WERI-Rb-1 (cell line): ENCODE measurements at regions not wholly inside any gene's neighbourhood (a gene's known extent, or its start where the extent isn't known, plus 50 kb on each side); places are given as distances from the start of the nearest gene placed in this dataset.

ENCODE experiments used
- DNase-seq: peaks from one replicate; pipeline ENCODE4 v3.0.0-alpha.2; 2020
- H3K27ac ChIP-seq: fragments of 250-450 bp; sonication (Bioruptor Pico); 2 replicates; pipeline ENCODE4 v1.5.1; 2020; ENCODE audit warnings: mild to moderate bottlenecking, moderate library complexity
- H3K27me3 ChIP-seq: fragments of 250-450 bp; sonication (Bioruptor Pico); 2 replicates; pipeline ENCODE4 v1.5.1; 2021; ENCODE audit warnings: mild to moderate bottlenecking, low read depth, moderate library complexity; ENCODE audit not compliant: insufficient read depth, severe bottlenecking
- H3K36me3 ChIP-seq: fragments of 250-450 bp; sonication (Bioruptor Pico); 2 replicates; pipeline ENCODE4 v1.5.1; 2020; ENCODE audit warnings: mild to moderate bottlenecking, moderate library complexity
- H3K4me3 ChIP-seq: 2 replicates; pipeline ENCODE4 v1.5.1; 2011; ENCODE audit warnings: low read depth, mild to moderate bottlenecking, control low read depth, low read length
- H3K9me3 ChIP-seq: fragments of 250-450 bp; sonication (Bioruptor Pico); 2 replicates; pipeline ENCODE4 v1.5.1; 2021; ENCODE audit warnings: mild to moderate bottlenecking, moderate library complexity; ENCODE audit not compliant: severe bottlenecking
- TF ChIP-seq, protein P1 (sequence below): IDR thresholded peaks from 2 replicates; pipeline ENCODE4 v1.5.1; 2011; ENCODE audit warnings: low read depth, mild to moderate bottlenecking, control low read depth, inconsistent platforms, low read length

DNA sequence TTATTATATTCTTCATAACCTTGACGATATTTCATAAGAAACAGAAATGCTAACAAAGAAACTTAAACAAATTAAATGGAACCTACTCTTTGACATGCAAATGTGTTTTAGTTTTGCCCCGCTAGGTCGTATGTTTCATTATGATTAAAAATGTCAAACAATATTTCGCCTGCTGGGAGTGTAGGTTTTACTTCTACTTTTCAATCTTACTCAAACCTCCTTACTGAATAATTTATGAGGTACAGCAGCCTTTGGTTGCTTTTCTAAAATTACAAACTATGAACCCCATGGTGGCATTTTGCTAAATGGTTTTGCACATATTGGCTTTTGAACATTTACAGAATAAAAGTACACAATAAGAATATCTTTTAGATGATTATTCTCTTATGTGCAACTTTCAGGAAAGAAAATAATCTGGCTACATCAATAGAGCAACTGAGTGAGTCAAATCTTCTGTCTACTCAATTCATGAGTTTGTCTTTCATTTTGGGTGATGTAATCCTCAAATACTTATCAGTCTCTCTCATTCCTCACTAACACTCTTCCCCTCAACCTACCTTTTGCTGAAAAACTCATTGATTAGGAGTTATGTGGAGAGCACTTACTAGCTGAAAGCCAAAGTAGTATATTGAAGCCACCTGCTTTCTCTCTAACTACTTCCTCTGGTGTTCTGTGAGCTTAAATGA is 1226.4 kb downstream of the XPNPEP1 start:
- H3K27ac ChIP-seq = no peak overlapping the region
- TF ChIP-seq, protein P1, sequence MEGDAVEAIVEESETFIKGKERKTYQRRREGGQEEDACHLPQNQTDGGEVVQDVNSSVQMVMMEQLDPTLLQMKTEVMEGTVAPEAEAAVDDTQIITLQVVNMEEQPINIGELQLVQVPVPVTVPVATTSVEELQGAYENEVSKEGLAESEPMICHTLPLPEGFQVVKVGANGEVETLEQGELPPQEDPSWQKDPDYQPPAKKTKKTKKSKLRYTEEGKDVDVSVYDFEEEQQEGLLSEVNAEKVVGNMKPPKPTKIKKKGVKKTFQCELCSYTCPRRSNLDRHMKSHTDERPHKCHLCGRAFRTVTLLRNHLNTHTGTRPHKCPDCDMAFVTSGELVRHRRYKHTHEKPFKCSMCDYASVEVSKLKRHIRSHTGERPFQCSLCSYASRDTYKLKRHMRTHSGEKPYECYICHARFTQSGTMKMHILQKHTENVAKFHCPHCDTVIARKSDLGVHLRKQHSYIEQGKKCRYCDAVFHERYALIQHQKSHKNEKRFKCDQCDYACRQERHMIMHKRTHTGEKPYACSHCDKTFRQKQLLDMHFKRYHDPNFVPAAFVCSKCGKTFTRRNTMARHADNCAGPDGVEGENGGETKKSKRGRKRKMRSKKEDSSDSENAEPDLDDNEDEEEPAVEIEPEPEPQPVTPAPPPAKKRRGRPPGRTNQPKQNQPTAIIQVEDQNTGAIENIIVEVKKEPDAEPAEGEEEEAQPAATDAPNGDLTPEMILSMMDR = no peak
- no peak for DNase-seq
- H3K9me3 ChIP-seq = no peaks in the 10 kb centered on the region
- H3K4me3 ChIP-seq = no peak overlapping the region
- H3K27me3 ChIP-seq = no peaks in the 10 kb centered on the region
- no peaks in the 10 kb centered on the region for H3K36me3 ChIP-seq

DNA sequence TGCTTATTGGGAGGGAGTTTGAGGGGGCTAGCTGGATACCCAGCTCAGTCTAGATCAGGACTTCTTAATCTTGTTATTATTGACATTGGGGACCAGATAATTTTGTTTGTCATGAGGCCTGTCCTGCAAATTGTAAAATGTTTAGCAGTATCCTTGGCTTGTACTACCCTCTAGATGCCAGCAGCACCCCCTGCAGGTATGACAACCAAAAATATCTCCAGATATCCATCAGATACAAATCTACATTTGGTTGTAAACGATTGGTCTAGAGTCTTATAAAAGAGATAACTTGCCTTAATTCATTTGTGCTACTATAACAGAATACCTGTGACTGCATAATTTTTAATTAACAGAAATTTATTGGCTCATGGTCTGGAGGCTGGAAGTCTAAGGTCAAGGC is 1232.2 kb downstream of the XPNPEP1 start:
- Histone ChIP-seq H3K27ac (no peak overlapping the region), H3K27me3 (no peaks in the 10 kb centered on the region), H3K9me3 (no peaks in the 10 kb centered on the region), H3K36me3 (no peaks in the 10 kb centered on the region), H3K4me3 (no peak overlapping the region)
- DNase-seq = no peak
- TF ChIP-seq, protein P1 = 0 out of 2 replicates have a peak, but pooled peaks have one; percentile 7

DNA sequence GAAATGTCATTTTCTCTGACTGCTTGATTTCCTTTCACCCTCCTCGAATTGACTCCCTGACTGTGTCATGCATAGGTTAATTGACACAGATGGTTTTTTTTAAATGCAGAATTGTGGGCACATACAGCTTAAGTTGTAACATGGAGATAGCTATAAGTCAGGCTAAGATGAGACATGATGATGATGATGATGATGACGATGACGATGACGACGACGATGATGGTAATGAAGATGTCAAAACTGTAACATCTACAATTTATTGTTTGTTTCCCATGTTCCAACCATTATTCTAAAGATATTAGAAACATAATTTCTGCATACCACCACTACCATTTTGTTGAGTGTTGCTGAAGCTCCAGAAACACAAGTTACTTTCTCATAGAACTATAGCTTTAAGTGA is 1232.8 kb downstream of the XPNPEP1 start:
- Histone ChIP-seq H3K4me3 (no peak overlapping the region), H3K9me3 (no peaks in the 10 kb centered on the region), H3K27me3 (no peaks in the 10 kb centered on the region), H3K36me3 (no peaks in the 10 kb centered on the region), H3K27ac (no peak overlapping the region)
- DNase-seq = no peak
- TF ChIP-seq, protein P1 = no peak

DNA sequence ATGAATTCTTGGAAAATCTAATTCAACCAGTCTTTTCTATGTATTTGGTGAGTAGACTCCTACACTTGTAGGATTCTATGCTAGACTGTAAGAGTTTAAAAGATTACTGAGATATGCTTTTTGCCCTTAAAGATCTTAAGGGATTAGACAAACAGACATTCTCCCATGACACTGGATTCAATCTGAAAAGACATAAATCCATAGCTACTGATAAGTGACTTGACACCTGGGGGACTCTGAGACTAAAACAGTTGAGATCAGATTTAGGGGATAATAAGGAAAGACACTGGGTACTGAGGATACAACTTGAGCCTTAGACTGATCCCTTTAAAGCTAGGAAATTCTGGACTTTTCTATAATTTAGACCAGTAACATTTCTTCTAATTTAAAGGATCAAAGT is 1233.4 kb downstream of the XPNPEP1 start:
- H3K4me3 ChIP-seq = no peak overlapping the region
- no peaks in the 10 kb centered on the region for H3K27me3 ChIP-seq
- H3K36me3 ChIP-seq = no peaks in the 10 kb centered on the region
- TF ChIP-seq, protein P1 = no peak
- no peaks in the 10 kb centered on the region for H3K9me3 ChIP-seq
- peak; percentile 14 for DNase-seq
- H3K27ac ChIP-seq = no peak overlapping the region

DNA sequence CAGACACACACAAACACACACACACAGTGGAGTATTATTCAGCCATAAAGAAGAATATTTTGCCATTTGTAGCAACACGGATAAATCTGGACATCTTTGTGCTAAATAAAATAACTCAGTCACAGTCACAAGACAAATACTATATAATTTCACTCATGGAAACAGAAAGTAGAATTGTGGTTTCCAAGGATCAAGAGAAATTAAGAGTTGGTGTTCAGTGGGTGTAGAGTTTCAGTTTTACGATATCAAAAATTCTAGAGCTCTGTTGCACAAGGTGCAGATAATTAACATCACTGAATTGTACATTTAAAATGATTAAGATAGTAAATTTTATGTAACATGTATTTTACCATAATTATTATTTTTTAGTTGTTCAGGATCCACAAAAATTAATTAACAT is 1235.0 kb downstream of the XPNPEP1 start:
- Histone ChIP-seq H3K27me3 (no peaks in the 10 kb centered on the region), H3K9me3 (no peaks in the 10 kb centered on the region), H3K4me3 (no peak overlapping the region), H3K36me3 (no peaks in the 10 kb centered on the region), H3K27ac (no peak overlapping the region)
- TF ChIP-seq, protein P1 = no peak
- no peak for DNase-seq

DNA sequence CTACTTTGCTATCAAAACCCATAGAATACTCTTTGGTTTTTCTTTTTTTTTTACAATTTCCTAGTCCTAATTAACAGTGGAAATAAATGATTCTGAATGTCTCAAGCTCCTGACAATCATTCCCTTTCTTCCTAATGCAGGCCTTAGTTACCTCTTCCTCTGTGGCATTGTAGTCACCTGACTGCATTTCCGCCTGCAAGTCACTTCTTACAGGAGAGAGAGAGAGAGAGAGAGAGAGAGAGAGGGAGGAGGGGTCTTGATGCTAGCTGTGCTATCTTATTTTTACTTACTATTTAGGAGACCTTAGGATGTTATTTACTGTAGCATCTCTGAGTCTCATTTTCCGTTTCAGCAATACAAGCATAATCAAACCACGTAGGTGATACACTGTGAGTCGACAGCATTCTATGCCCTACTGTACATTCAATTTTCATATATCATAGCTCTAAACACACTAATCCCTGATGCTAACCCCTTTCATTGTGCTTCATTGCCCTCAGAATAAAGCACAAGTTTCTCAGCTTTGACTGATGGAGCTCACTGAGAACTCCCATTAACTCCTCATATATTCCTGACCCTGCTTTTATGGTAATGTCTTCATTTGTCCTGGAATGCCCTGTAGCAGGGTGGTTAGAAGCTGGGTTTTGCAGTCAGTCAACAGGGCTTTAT is 1237.3 kb downstream of the XPNPEP1 start:
- H3K36me3 ChIP-seq = no peaks in the 10 kb centered on the region
- no peaks in the 10 kb centered on the region for H3K27me3 ChIP-seq
- TF ChIP-seq, protein P1 = no peak
- no peak overlapping the region for H3K4me3 ChIP-seq
- no peak for DNase-seq
- no peak overlapping the region for H3K27ac ChIP-seq
- no peaks in the 10 kb centered on the region for H3K9me3 ChIP-seq
